MCF 10A (cell line): ENCODE measurements at regions not wholly inside any gene's neighbourhood (a gene's known extent, or its start where the extent isn't known, plus 50 kb on each side); places are given as distances from the start of the nearest gene placed in this dataset.

Source experiments
- BruUV-seq: library from RNA; stranded (reverse); fragments of 400-500 nt; replicated peaks from 2 replicates; lab custom pipeline; 2021; lab: Mats Ljungman, UMichigan
- CTCF ChIA-PET: fragments of 300-600 bp; sonication (Branson Sonifier 250); formaldehyde crosslinking; extraction: SDS; loops from one replicate; lab custom pipeline; 2021; ENCODE audit warnings: antibody characterized with exemption, inconsistent platforms; lab: Yijun Ruan, JAX
- POLR2A ChIA-PET: fragments of 300-600, 350-650 bp; sonication (Branson Sonifier 250); formaldehyde crosslinking; extraction: SDS; loops from one replicate; lab custom pipeline; 2020; ENCODE audit warnings: antibody characterized with exemption, inconsistent platforms; lab: Yijun Ruan, JAX
- DNase-seq: peaks from one replicate; pipeline ENCODE4 v3.0.0-alpha.2; 2018; ENCODE audit not compliant: unreplicated experiment
- H3K27ac Mint-ChIP-seq: one replicate; pipeline ENCODE4 v1.8.0; 2022; ENCODE audit warnings: mild to moderate bottlenecking, low read depth, mixed read lengths; ENCODE audit not compliant: unreplicated experiment
- H3K27me3 Mint-ChIP-seq: one replicate; pipeline ENCODE4 v1.8.0; 2022; ENCODE audit warnings: mixed read lengths; ENCODE audit not compliant: insufficient read depth, unreplicated experiment
- H3K36me3 Mint-ChIP-seq: one replicate; pipeline ENCODE4 v1.8.0; 2022; ENCODE audit warnings: mild to moderate bottlenecking, moderate library complexity, mixed read lengths; ENCODE audit not compliant: insufficient read depth, unreplicated experiment
- H3K4me1 Mint-ChIP-seq: one replicate; pipeline ENCODE4 v1.8.0; 2022; ENCODE audit warnings: mixed read lengths; ENCODE audit not compliant: insufficient read depth, unreplicated experiment
- H3K4me3 Mint-ChIP-seq: one replicate; pipeline ENCODE4 v1.8.0; 2022; ENCODE audit warnings: mild to moderate bottlenecking, moderate library complexity, mixed read lengths; ENCODE audit not compliant: unreplicated experiment
- H3K9me3 Mint-ChIP-seq: one replicate; pipeline ENCODE4 v1.8.0; 2022; ENCODE audit warnings: mixed read lengths; ENCODE audit not compliant: unreplicated experiment
- CTCF ChIP-seq: fragments of 200-600 bp; IDR thresholded peaks from one replicate; pipeline ENCODE4 v1.8.0; 2022; ENCODE audit warnings: antibody characterized with exemption, mild to moderate bottlenecking; ENCODE audit not compliant: unreplicated experiment
- intact Hi-C: fragments of 100-400 bp; cut with micrococcal nuclease; formaldehyde crosslinking; loops from 2 replicates; pipeline ENCODE4 v1.14.1; 2022

GRCh38 chr15:56831467-56832005, 86.9 kb upstream of the TCF12 start:
- DNase-seq: no peak
- CTCF ChIA-PET: interaction anchor here (1.8 to 2.0 kb wide), 2 partner anchors 9 to 307 kb away, joined by 7 to 10 read pairs; no protein-coding TSS in a partner anchor
- no peak for TF ChIP-seq CTCF
- Mint-ChIP-seq H3K9me3 (no peaks in the 10 kb centered on the region), H3K4me1 (peaks cover 7% of the 10 kb centered on the region), H3K4me3 (no peak overlapping the region), H3K36me3 (no peaks in the 10 kb centered on the region), H3K27me3 (no peaks in the 10 kb centered on the region), H3K27ac (no peak overlapping the region)
- intact Hi-C loops: no loop called here
- POLR2A ChIA-PET: interaction anchor here (0.8 to 1.7 kb wide), 3 partner anchors 9 to 98 kb away, joined by 3 to 8 read pairs (median 4); partner anchors contain the start of gene ZNF280D
- BruUV-seq: no TSS peak

GRCh38 chr15:56824175-56824574, 90.9 kb upstream of the ZNF280D start:
- no peaks in the 10 kb centered on the region for H3K36me3 Mint-ChIP-seq
- H3K9me3 Mint-ChIP-seq: no peaks in the 10 kb centered on the region
- H3K27ac Mint-ChIP-seq: no peak overlapping the region
- CTCF ChIA-PET: interaction anchor here (0.7 to 1.6 kb wide), 5 partner anchors 10 to 332 kb away, joined by 3 to 5 read pairs (median 3); no protein-coding TSS in a partner anchor
- DNase-seq: no peak
- H3K27me3 Mint-ChIP-seq: no peaks in the 10 kb centered on the region
- intact Hi-C loops: loop anchor here (5.0 kb wide), 2 partner anchors 93 to 703 kb away; partner anchors contain the start of gene TCF12
- POLR2A ChIA-PET: interaction anchor here (1.0 kb wide), 1 partner anchor 62 kb away, joined by 4 read pairs; no protein-coding TSS in a partner anchor
- TF ChIP-seq CTCF: no peak
- no TSS peak for BruUV-seq
- peaks cover 6% of the 10 kb centered on the region for H3K4me1 Mint-ChIP-seq
- H3K4me3 Mint-ChIP-seq: no peak overlapping the region

- ChIA-PET POLR2A (interaction anchor here (0.7 to 1.3 kb wide), 3 partner anchors 10 to 98 kb away, joined by 3 to 8 read pairs (median 7); no protein-coding TSS in a partner anchor), CTCF (interaction anchor here (0.6 to 2.2 kb wide), 49 partner anchors 9 to 743 kb away, joined by 3 to 12 read pairs (median 4); no protein-coding TSS in a partner anchor)
- H3K36me3 Mint-ChIP-seq: no peaks in the 10 kb centered on the region
- H3K9me3 Mint-ChIP-seq: no peaks in the 10 kb centered on the region
- H3K4me1 Mint-ChIP-seq: peaks cover 14% of the 10 kb centered on the region
- peak; percentile 74 for DNase-seq
- H3K4me3 Mint-ChIP-seq: no peak overlapping the region
- intact Hi-C loops: loop anchor here (1.0 to 5.0 kb wide), 6 partner anchors 95 to 705 kb away; partner anchors contain the start of gene TCF12
- no TSS peak for BruUV-seq
- TF ChIP-seq CTCF: peak; percentile 72
- H3K27ac Mint-ChIP-seq: no peak overlapping the region
- no peaks in the 10 kb centered on the region for H3K27me3 Mint-ChIP-seq
Measured at GRCh38 chr15:56821721-56822425, 88.6 kb upstream of the ZNF280D start.

DNA sequence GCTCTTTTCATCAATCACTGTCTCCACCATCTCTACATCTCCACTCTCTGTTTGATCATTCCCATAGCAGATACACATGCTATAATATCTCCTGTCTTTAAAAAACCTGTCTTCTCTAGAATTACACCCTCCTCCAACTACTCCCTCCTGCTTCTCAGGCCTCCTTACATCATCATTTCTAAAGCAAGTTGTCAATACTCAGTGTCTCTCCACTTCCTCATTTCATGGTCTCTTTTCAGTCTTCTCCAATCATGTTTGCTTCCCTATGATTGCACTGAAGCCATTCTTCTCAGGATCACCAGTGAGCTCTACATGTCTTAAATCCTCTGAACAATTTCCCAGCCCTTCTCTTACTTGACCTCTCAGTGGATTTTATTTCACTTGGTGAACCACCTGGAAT, 87.0 kb upstream of the ZNF280D start:
- H3K4me1 Mint-ChIP-seq: peaks cover 17% of the 10 kb centered on the region
- H3K36me3 Mint-ChIP-seq: no peaks in the 10 kb centered on the region
- no peaks in the 10 kb centered on the region for H3K9me3 Mint-ChIP-seq
- DNase-seq: no peak
- H3K27me3 Mint-ChIP-seq: no peaks in the 10 kb centered on the region
- no TSS peak for BruUV-seq
- TF ChIP-seq CTCF: no peak
- CTCF ChIA-PET: interaction anchor here (0.6 to 2.2 kb wide), 6 partner anchors 52 to 894 kb away, joined by 3 to 7 read pairs (median 4); no protein-coding TSS in a partner anchor
- POLR2A ChIA-PET: interaction anchor here (0.6 to 0.7 kb wide), 2 partner anchors 393 to 522 kb away, joined by 3 read pairs; no protein-coding TSS in a partner anchor
- no peak overlapping the region for H3K27ac Mint-ChIP-seq
- H3K4me3 Mint-ChIP-seq: no peak overlapping the region
- intact Hi-C loops: loop anchor here (2.0 to 5.0 kb wide), 3 partner anchors 97 to 707 kb away; partner anchors contain the start of gene TCF12
